ENCODE measurements at regions not wholly inside any gene's neighbourhood (a gene's known extent, or its start where the extent isn't known, plus 50 kb on each side); places are given as distances from the start of the nearest gene placed in this dataset.

DNA sequence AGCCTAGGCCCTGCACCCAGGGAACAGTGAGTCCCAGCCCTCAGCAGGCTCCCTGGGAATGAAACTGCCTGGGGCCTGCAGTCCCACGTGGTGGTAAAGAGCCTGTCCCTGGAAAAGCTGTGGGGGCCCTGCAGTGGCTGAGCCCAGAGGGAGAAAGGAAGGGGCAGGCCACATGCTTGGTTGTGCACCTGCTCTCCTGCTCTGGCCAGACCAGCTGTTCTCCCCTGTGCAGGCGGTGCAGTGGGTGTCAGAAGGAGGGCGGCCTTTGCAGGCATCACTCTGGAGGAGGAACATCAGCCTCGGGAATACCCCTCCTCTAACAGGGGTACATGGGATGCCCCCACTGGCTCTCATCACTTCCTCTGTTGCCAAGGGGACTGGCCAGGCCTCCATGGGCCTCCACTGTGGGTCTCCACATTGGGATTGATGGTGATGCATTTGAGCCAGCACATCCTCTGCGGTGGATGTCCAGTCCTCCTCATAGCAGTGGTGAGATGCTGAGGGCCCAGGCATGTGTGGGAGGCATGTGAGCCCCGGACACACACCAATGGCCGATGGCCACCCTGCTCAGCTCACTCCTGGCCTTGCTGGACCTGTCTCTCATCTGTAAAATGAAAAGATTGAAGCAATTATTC lies 690.4 kb downstream of the BRD1 start:
- DNase-seq: no peak

DNA sequence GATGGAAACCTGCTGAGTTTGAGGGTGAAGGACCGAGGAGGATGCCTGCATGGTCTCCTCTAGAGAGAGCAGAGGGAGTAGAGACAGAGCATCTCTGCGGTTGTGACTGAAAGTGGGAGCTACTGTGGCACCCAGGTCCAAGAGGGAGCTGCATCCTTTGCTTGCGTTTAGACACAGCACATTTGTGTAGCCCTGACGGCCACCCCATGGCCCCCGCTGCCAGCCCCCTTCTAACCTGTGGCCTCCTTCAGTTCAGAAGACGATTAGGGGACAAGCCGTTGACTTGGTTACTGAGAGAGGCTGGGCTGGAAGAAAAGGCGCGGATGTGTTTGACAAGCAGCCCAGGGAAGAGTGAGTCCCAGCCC lies 690.9 kb downstream of the BRD1 start:
- DNase-seq: no peak

DNA sequence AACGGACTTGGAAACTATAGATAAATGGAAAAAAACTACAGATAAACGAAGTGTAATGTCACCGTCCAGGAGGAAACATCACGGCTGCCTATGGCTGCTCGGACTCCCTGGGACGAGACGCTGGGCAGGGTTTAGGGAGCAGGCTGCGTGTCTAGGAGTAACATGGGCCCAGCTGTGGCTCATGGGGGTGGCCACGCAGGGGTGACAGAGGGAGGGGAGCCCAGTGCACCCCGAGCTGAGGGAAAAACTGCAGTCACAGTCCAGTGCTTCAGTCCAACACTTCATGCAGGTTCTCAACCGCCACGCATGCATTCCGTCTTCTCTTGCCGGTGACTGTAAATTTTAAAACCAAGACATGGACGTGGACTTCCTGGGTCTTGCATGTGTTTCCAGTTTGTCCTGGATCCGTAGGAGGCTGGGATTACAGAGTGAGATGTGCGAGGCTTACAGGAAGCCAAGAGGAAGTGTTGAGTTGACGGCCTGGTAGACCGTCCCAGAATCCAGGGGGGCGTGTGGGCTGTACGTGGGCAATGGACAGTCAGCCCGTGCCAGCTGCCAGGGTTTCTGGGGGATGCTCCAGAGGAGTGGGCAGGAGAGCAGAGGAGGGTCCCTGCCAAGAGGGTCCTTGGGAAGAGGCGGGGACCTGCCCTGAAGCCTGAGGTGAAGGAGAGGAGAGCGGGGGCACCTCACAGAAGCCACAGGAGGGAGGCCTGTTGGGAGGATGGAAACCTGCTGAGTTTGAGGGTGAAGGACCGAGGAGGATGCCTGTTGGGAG lies 691.4 kb downstream of the BRD1 start:
- DNase-seq: no peak

GRCh38 chr22:49134076-49134475 lies 693.6 kb downstream of the BRD1 start:
- DNase-seq: no peak

GRCh38 chr22:49133541-49133940 lies 694.1 kb downstream of the BRD1 start:
- DNase-seq: no peak

DNA sequence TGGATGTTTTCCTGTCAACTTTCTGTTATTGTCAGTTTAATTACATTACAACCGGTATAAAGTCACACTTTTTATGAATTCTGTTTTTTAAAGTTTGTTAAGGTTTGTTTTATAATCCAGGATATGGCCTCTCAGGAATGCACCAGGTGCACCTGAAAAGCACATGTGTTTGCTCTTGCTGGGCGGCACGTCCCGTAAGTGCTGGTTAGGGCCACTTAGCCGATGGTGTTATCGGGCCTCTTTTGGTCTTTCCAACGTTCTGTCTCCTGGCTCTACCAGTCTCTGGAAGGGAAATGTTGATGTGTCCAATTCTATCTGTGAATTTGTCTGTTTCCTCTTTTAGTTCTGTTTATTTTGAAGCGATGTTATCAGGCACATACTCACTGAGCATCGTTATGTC lies 695.7 kb downstream of the BRD1 start:
- DNase-seq: no peak

- no peak for DNase-seq
Observed at GRCh38 chr22:49129736-49130135, 697.9 kb downstream of the BRD1 start.

GRCh38 chr22:49128874-49129273 lies 698.8 kb downstream of the BRD1 start:
- DNase-seq: no peak

GRCh38 chr22:49124608-49125007 lies 703.1 kb downstream of the BRD1 start:
- no peak for DNase-seq

- DNase-seq: no peak
Observed at GRCh38 chr22:49123621-49124192, 704.0 kb downstream of the BRD1 start.

DNA sequence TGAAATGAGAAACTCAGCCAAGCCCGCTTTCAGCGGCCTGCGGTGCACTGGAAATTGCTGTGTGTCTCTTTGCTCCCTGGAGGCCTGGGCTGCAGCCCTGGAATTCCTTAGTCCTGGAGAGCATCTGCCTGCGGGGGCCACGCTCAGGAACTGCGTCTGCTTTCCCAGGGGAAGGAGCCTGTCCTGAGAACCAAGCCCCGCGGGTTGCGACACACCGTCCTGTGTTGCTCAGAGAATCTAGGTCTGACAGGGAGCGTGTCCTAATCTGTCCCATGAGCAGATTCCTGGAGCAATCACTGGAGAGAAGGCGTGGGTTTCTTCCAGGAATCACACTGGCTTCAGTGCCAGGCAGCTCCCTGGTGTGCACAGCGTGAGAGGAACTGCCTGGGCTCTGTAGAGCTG lies 708.1 kb downstream of the BRD1 start:
- DNase-seq: no peak

DNA sequence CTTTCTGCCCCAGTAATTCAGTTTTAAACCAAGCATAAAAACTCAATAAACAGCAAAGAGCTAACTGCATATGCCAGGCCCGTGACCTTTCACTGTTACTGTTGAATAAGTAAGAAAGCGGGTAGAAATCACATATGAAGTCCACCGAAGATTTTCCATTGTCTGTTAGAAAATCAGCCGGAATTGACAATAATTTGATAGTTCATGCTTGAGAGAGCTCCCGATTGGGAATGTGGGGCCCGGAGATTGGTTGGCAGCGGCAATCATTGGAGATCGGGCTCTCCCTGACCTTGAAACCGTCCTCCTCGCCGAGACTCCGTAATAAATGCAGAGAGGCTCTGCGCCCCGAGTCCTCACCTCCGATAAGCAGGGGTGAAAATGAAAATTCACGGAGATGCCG lies 709.6 kb downstream of the BRD1 start:
- DNase-seq: no peak

- no peak for DNase-seq
Observed at GRCh38 chr22:49117486-49117885, 710.2 kb downstream of the BRD1 start.

GRCh38 chr22:49116486-49117120 lies 711.1 kb downstream of the BRD1 start:
- DNase-seq: no peak

GRCh38 chr22:49116021-49116420 lies 711.7 kb downstream of the BRD1 start:
- DNase-seq: no peak

- no peak for DNase-seq
Observed at GRCh38 chr22:49115197-49115596, 712.5 kb downstream of the BRD1 start.

DNA sequence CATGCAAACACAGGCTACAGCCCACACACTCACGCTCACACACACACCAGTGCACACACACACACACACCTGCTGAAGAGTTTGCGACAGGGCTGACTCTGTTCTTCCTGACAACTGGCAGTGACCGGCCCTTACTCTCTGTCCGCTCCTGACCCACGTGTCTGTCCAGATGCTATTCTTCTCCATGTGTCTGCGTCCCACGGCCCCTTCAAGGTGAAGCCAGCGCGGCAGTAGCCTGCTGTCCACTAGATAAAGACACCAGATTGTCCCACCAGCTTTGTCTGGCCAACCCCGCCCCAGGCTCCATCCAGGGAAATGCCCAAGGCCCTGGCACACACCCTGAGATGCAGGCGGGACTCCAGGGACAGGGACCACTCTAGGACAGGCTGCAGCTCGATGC lies 713.9 kb downstream of the BRD1 start:
- no peak for DNase-seq

DNA sequence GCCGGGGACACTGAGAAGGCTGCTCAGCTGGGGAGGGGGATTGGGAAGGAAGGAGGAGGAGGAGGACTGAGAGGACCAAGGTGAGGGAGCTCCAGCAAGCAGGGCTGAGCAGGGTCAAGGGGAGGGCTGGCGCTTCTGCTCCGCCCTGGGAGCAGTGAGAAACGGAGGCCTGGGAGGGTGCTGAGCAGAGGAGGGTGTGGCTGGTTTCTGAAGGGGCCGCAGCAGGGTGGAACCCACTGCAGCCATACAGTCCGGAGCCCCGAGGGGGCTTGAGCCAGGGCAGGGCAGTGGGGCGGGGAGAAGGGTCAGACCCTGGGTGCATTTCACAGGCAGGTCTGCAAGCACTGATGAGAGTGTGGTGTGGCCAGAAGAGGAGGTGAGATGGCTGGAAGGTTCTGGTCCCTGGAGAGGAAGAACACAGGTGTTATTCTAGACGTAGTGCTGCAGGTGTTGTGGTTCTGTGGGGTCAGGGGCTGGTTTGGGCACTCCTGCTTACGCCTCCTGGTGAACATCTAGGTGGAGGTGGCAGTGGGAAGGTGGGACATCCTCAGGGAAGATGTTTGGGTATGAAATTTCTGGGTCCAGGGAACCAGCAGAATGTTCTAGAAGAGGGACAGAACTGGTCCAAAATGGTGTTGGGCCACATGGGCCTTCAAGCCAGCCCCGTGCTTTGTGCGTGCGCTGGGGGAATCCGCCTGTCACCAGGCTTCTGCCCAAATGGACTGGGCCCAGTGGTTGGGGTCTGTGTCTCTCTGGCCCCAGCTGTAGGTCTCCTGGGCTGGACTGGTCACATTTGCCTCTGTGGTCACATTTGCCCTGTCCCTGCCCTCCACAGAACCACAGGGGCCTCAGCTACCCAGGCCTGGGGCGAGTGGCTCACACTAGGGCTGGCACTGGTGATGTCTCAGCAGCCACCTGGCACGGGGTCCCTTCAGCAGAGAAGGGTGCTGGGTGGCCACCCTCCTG lies 714.7 kb downstream of the BRD1 start:
- no peak for DNase-seq

GRCh38 chr22:49112176-49112575 lies 715.5 kb downstream of the BRD1 start:
- DNase-seq: no peak

DNA sequence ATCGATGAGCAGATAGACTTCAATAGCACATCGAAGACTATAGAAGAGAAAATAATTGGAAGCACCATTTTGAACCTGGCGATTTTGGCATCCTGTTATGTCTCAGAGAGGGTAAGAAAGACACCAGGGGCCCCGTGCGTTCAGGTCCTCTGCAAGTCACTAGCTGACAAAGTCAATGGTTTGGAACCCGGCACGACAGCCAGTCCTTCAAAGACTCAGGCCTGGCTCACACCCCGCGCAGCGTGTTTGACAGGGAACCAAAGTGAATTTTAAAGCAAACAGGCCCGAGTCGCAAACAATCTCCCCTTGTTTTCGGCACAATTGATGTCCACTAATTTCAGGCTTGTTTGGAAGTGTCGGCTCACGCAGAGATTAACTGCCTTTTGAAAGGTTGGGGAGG lies 716.6 kb downstream of the BRD1 start:
- DNase-seq: no peak

DNA sequence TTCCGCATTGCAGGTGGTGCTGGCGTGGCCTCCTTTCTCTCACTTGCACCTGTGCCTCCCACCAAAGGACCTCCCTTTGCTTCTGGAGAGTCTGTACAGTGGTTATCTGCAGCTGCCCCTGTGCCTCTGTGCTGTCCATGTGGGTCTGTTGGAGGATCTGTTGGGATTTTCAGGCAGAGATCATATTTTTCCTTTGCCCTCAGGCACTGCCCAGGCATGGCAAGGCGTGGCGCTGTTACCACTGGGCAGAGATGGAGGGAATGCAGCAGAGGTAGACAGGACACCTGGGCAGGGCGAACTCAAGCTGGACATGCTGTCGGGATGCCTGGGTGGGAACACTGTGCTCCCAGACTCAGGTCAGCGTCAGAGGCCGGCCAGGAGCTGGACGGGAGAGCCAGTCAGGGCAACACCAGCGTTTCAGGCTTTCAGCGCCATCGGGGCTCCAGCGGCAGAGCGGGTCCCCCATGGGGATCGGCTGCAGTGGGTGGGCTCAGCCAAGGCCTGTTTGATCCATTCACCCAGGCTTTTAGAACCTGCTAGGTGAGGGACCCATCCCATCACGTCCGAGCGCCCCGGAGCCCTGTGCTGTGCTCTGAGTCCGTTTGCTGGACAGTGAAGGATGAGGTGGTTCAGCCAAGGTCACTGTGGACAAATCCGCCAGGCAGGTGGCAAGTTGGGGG lies 718.9 kb downstream of the BRD1 start:
- no peak for DNase-seq

- DNase-seq: no peak
Observed at GRCh38 chr22:49107961-49108530, 719.6 kb downstream of the BRD1 start.

Data from NCI-H1048 (cell line).